ENCODE measurements at regions not wholly inside any gene's neighbourhood (a gene's known extent, or its start where the extent isn't known, plus 50 kb on each side); places are given as distances from the start of the nearest gene placed in this dataset.

GRCh38 chr18:42298759-42299675, 344.0 kb downstream of the PIK3C3 start:
- 7 to 14% (median 12%) methylated on average over 15 of the region's 15 CpGs for WGBS, 3 donors
- H3K27me3 ChIP-seq, result no peaks in the 10 kb centered on the region
- no peaks in the 10 kb centered on the region for H3K36me3 ChIP-seq
- peak overlapping the region; percentile 13 for H3K4me3 ChIP-seq
- TF ChIP-seq EP300 (IDR thresholded peaks at IDR 0.05) (no peak), POLR2A (IDR thresholded peaks at IDR 0.05) (no peak)
- TF ChIP-seq, protein P1, sequence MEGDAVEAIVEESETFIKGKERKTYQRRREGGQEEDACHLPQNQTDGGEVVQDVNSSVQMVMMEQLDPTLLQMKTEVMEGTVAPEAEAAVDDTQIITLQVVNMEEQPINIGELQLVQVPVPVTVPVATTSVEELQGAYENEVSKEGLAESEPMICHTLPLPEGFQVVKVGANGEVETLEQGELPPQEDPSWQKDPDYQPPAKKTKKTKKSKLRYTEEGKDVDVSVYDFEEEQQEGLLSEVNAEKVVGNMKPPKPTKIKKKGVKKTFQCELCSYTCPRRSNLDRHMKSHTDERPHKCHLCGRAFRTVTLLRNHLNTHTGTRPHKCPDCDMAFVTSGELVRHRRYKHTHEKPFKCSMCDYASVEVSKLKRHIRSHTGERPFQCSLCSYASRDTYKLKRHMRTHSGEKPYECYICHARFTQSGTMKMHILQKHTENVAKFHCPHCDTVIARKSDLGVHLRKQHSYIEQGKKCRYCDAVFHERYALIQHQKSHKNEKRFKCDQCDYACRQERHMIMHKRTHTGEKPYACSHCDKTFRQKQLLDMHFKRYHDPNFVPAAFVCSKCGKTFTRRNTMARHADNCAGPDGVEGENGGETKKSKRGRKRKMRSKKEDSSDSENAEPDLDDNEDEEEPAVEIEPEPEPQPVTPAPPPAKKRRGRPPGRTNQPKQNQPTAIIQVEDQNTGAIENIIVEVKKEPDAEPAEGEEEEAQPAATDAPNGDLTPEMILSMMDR (IDR thresholded peaks at IDR 0.05), result peak; percentile 64 to 82 (median 68)
- intact Hi-C loops (cut with DNase I), result loop anchor here in 1 of 4 donors (10.0 kb wide), 1 partner anchor 1106 kb away; no protein-coding TSS in a partner anchor
- peak overlapping the region in 1 of 2 donors; percentile 69 for H3K27ac ChIP-seq
- peak; percentile 49 to 82 (median 73) for DNase-seq
- H3K4me1 ChIP-seq (ENCODE audit: insufficient read depth), result peaks cover 2% of the 10 kb centered on the region
- H3K9me3 ChIP-seq, result no peaks in the 10 kb centered on the region

DNA sequence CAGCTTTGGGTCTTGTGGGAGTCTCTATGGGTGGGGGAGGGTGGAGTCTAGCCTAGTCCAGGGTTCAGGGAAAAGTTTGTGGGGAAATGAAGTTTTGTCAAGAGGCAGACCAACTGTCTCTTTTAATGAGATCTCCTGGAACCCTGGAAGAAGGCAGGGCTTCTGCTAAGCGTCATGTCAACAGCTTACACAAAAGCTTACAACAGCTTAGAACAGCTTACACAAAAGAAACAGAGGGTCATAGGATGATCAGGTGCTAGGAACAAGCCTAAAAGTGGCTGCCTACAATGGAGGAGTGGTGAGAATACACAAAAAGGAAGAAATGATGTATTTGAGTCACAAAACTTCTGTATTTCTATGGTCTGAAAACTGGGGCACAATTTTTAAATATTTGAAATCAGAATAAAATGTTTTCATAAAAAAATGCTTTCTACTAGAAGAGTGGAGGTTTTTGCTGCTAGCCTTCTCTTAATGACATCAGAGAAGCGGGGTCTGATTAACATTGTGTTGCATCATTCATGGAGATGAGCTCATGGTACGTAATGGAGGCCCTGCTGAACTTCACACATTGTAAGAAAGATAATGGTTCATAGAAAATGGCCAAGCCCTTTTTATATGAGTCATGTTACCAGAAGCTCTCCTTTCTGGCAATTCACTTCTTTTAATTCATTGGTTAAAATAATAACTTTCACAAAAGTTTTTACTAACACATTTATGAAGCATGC, 351.0 kb downstream of the PIK3C3 start:
- no peak for DNase-seq
- intact Hi-C loops (cut with DNase I), result loop anchor here in 1 of 4 donors (10.0 kb wide), 1 partner anchor 61 kb away; no protein-coding TSS in a partner anchor
- Histone ChIP-seq H3K4me3 (no peak overlapping the region), H3K36me3 (no peaks in the 10 kb centered on the region), H3K4me1 (ENCODE audit: insufficient read depth) (no peaks in the 10 kb centered on the region), H3K9me3 (no peaks in the 10 kb centered on the region), H3K27ac (no peak overlapping the region), H3K27me3 (no peaks in the 10 kb centered on the region)
- WGBS, 3 donors, result 84 to 92% (median 90%) methylated on average over 3 of the region's 3 CpGs
- TF ChIP-seq EP300 (IDR thresholded peaks at IDR 0.05) (no peak), POLR2A (IDR thresholded peaks at IDR 0.05) (no peak)
- TF ChIP-seq, protein P1 (IDR thresholded peaks at IDR 0.05), result no peak

- intact Hi-C loops (cut with DNase I), result loop anchor here in 1 of 4 donors (10.0 kb wide), 1 partner anchor 62 kb away; no protein-coding TSS in a partner anchor
- no peak for DNase-seq
- Histone ChIP-seq H3K36me3 (no peaks in the 10 kb centered on the region), H3K4me1 (ENCODE audit: insufficient read depth) (no peaks in the 10 kb centered on the region), H3K27me3 (no peaks in the 10 kb centered on the region), H3K27ac (no peak overlapping the region), H3K4me3 (no peak overlapping the region), H3K9me3 (no peaks in the 10 kb centered on the region)
- TF ChIP-seq, protein P1 (IDR thresholded peaks at IDR 0.05), result no peak
- TF ChIP-seq POLR2A (IDR thresholded peaks at IDR 0.05) (no peak), EP300 (IDR thresholded peaks at IDR 0.05) (no peak)
These were observed 351.6 kb downstream of the PIK3C3 start for GRCh38 chr18:42306594-42306980.

GRCh38 chr18:42310956-42311355, 355.9 kb downstream of the PIK3C3 start:
- DNase-seq, result no peak
- no peaks in the 10 kb centered on the region for H3K27me3 ChIP-seq
- WGBS, 3 donors, result 82 to 84% (median 84%) methylated on average over 3 of the region's 3 CpGs
- no peaks in the 10 kb centered on the region for H3K9me3 ChIP-seq
- TF ChIP-seq EP300 (IDR thresholded peaks at IDR 0.05) (no peak), POLR2A (IDR thresholded peaks at IDR 0.05) (no peak)
- TF ChIP-seq, protein P1 (IDR thresholded peaks at IDR 0.05), result no peak
- no peak overlapping the region for H3K4me3 ChIP-seq
- H3K36me3 ChIP-seq, result no peaks in the 10 kb centered on the region
- intact Hi-C loops (cut with DNase I), result no loop called here
- no peak overlapping the region for H3K27ac ChIP-seq
- no peaks in the 10 kb centered on the region for H3K4me1 ChIP-seq (ENCODE audit: insufficient read depth)
